WERI-Rb-1 (cell line): ENCODE measurements at regions not wholly inside any gene's neighbourhood (a gene's known extent, or its start where the extent isn't known, plus 50 kb on each side); places are given as distances from the start of the nearest gene placed in this dataset.

Experiments used
- DNase-seq: peaks from one replicate; pipeline ENCODE4 v3.0.0-alpha.2; 2020
- H3K27ac ChIP-seq: fragments of 250-450 bp; sonication (Bioruptor Pico); 2 replicates; pipeline ENCODE4 v1.5.1; 2020; ENCODE audit warnings: mild to moderate bottlenecking, moderate library complexity
- H3K27me3 ChIP-seq: fragments of 250-450 bp; sonication (Bioruptor Pico); 2 replicates; pipeline ENCODE4 v1.5.1; 2021; ENCODE audit warnings: mild to moderate bottlenecking, low read depth, moderate library complexity; ENCODE audit not compliant: insufficient read depth, severe bottlenecking
- H3K36me3 ChIP-seq: fragments of 250-450 bp; sonication (Bioruptor Pico); 2 replicates; pipeline ENCODE4 v1.5.1; 2020; ENCODE audit warnings: mild to moderate bottlenecking, moderate library complexity
- H3K4me3 ChIP-seq: 2 replicates; pipeline ENCODE4 v1.5.1; 2011; ENCODE audit warnings: low read depth, mild to moderate bottlenecking, control low read depth, low read length
- H3K9me3 ChIP-seq: fragments of 250-450 bp; sonication (Bioruptor Pico); 2 replicates; pipeline ENCODE4 v1.5.1; 2021; ENCODE audit warnings: mild to moderate bottlenecking, moderate library complexity; ENCODE audit not compliant: severe bottlenecking
- CTCF ChIP-seq: IDR thresholded peaks from 2 replicates; pipeline ENCODE4 v1.5.1; 2011; ENCODE audit warnings: low read depth, mild to moderate bottlenecking, control low read depth, inconsistent platforms, low read length

- Histone ChIP-seq H3K9me3 (no peaks in the 10 kb centered on the region), H3K27me3 (no peaks in the 10 kb centered on the region), H3K4me3 (no peak overlapping the region), H3K36me3 (no peaks in the 10 kb centered on the region), H3K27ac (no peak overlapping the region)
- TF ChIP-seq CTCF, result no peak
- no peak for DNase-seq
Observed at GRCh38 chr16:14344945-14345344, 273.8 kb downstream of the MRTFB start.

GRCh38 chr16:14344292-14344691 lies 273.2 kb downstream of the MRTFB start:
- H3K27ac ChIP-seq, result no peak overlapping the region
- TF ChIP-seq CTCF, result no peak
- no peaks in the 10 kb centered on the region for H3K27me3 ChIP-seq
- DNase-seq, result no peak
- no peak overlapping the region for H3K4me3 ChIP-seq
- no peaks in the 10 kb centered on the region for H3K36me3 ChIP-seq
- H3K9me3 ChIP-seq, result no peaks in the 10 kb centered on the region

- Histone ChIP-seq H3K27me3 (no peaks in the 10 kb centered on the region), H3K36me3 (no peaks in the 10 kb centered on the region), H3K9me3 (no peaks in the 10 kb centered on the region), H3K4me3 (no peak overlapping the region), H3K27ac (no peak overlapping the region)
- no peak for DNase-seq
- no peak for TF ChIP-seq CTCF
Observed at GRCh38 chr16:14341324-14342225, 270.5 kb downstream of the MRTFB start.

- TF ChIP-seq CTCF, result no peak
- H3K27ac ChIP-seq, result no peak overlapping the region
- DNase-seq, result no peak
- no peaks in the 10 kb centered on the region for H3K9me3 ChIP-seq
- no peak overlapping the region for H3K4me3 ChIP-seq
- H3K36me3 ChIP-seq, result no peaks in the 10 kb centered on the region
- H3K27me3 ChIP-seq, result no peaks in the 10 kb centered on the region
Observed at GRCh38 chr16:14339694-14340093, 268.6 kb downstream of the MRTFB start.

- no peaks in the 10 kb centered on the region for H3K36me3 ChIP-seq
- no peak for DNase-seq
- H3K27me3 ChIP-seq, result no peaks in the 10 kb centered on the region
- H3K9me3 ChIP-seq, result no peaks in the 10 kb centered on the region
- H3K4me3 ChIP-seq, result no peak overlapping the region
- H3K27ac ChIP-seq, result no peak overlapping the region
- no peak for TF ChIP-seq CTCF
Observed at GRCh38 chr16:14338969-14339368, 267.9 kb downstream of the MRTFB start.

- H3K36me3 ChIP-seq, result no peaks in the 10 kb centered on the region
- H3K4me3 ChIP-seq, result no peak overlapping the region
- no peaks in the 10 kb centered on the region for H3K9me3 ChIP-seq
- DNase-seq, result no peak
- H3K27ac ChIP-seq, result no peak overlapping the region
- no peak for TF ChIP-seq CTCF
- H3K27me3 ChIP-seq, result no peaks in the 10 kb centered on the region
Observed at GRCh38 chr16:14338236-14338635, 267.1 kb downstream of the MRTFB start.
